Suprapubic skin (tissue), 4 donors: ENCODE measurements at regions not wholly inside any gene's neighbourhood (a gene's known extent, or its start where the extent isn't known, plus 50 kb on each side); places are given as distances from the start of the nearest gene placed in this dataset.

Source experiments
- DNase-seq, 2 donors: peaks; one replicate each; pipeline ENCODE4 v3.0.0-alpha.2; 2019; ENCODE audit warnings: low spot score in 2 of 2
- H3K27ac ChIP-seq: fragments of 200-600 bp; sonication (generic); one replicate; pipeline ENCODE4 v1.5.1; 2019
- H3K27me3 ChIP-seq: fragments of 200-600 bp; sonication (generic); one replicate; pipeline ENCODE4 v1.5.1; 2019
- H3K36me3 ChIP-seq: fragments of 200-600 bp; sonication (generic); one replicate; pipeline ENCODE4 v1.5.1; 2019
- H3K4me1 ChIP-seq: fragments of 200-600 bp; sonication (generic); one replicate; pipeline ENCODE4 v1.5.1; 2019
- H3K4me3 ChIP-seq: fragments of 200-600 bp; sonication (generic); one replicate; pipeline ENCODE4 v1.5.1; 2019; ENCODE audit warnings: mild to moderate bottlenecking
- H3K9me3 ChIP-seq: fragments of 200-600 bp; sonication (generic); one replicate; pipeline ENCODE4 v1.5.1; 2019
- EP300 ChIP-seq: sonication (generic); formaldehyde crosslinking; IDR thresholded peaks from one replicate; pipeline ENCODE4 v1.6.1; 2017; ENCODE audit warnings: antibody characterized with exemption
- POLR2A ChIP-seq, 2 donors: fragments of 450-650 bp; IDR thresholded peaks; one replicate each; pipeline ENCODE4 v1.6.1; 2017; ENCODE audit warnings: antibody characterized with exemption in 2 of 2, mild to moderate bottlenecking in 2 of 2, moderate library complexity in 2 of 2
- POLR2AphosphoS5 ChIP-seq, 3 donors: sonication (generic); formaldehyde crosslinking; IDR thresholded peaks; one replicate each; pipeline ENCODE4 v1.6.1; 2017; ENCODE audit warnings: antibody characterized with exemption in 3 of 3
- WGBS: methylation state at CpG from one replicate; pipeline ENCODE4 v1.1.5; 2018; 5-methylcytosine and 5-hydroxymethylcytosine counted together
- TF ChIP-seq, protein P1 (sequence below), 2 donors: fragments of 200-600 bp in 1 of 2; fragments of 450-650 bp in 1 of 2; sonication (generic) in 1 of 2; IDR thresholded peaks; one replicate each; pipeline ENCODE4 v1.5.1; 2016 to 2019; ENCODE audit warnings: antibody characterized with exemption in 2 of 2, mild to moderate bottlenecking in 1 of 2, moderate library complexity in 1 of 2

DNA sequence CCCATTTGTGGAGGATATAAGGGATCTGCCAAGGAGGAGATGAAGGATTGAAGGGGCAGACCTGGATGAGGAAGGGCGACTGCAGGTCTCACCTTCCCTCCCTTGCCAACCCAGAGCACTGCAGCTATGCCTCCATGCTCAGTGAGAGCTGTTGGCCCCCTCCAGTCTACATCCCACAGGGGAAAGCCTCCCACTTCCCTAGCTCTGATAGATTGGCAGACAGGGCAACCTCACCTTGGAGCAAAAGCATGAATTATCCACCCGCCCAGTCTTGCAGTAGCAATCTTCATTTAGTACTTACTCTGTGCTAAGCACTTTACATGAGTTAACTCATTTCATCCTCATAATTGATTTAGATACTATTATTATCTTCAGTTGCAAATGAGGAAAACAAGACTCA lies 70.4 kb upstream of the SMNDC1 start:
- WGBS = 87% methylated on average over 2 of the region's 2 CpGs
- DNase-seq = no peak
- H3K27ac ChIP-seq = no peak overlapping the region

GRCh38 chr10:110376021-110376766 lies 71.5 kb upstream of the SMNDC1 start:
- WGBS = 75% methylated on average over 17 of the region's 21 CpGs

More for the DNA sequence above, 70.4 kb upstream of the SMNDC1 start:
- Histone ChIP-seq H3K27me3 (no peaks in the 10 kb centered on the region), H3K9me3 (no peaks in the 10 kb centered on the region), H3K36me3 (no peaks in the 10 kb centered on the region), H3K4me3 (no peak overlapping the region), H3K4me1 (peaks cover 4% of the 10 kb centered on the region)
- no peak for TF ChIP-seq EP300
- TF ChIP-seq, protein P1, sequence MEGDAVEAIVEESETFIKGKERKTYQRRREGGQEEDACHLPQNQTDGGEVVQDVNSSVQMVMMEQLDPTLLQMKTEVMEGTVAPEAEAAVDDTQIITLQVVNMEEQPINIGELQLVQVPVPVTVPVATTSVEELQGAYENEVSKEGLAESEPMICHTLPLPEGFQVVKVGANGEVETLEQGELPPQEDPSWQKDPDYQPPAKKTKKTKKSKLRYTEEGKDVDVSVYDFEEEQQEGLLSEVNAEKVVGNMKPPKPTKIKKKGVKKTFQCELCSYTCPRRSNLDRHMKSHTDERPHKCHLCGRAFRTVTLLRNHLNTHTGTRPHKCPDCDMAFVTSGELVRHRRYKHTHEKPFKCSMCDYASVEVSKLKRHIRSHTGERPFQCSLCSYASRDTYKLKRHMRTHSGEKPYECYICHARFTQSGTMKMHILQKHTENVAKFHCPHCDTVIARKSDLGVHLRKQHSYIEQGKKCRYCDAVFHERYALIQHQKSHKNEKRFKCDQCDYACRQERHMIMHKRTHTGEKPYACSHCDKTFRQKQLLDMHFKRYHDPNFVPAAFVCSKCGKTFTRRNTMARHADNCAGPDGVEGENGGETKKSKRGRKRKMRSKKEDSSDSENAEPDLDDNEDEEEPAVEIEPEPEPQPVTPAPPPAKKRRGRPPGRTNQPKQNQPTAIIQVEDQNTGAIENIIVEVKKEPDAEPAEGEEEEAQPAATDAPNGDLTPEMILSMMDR (IDR thresholded peaks at IDR 0.05) = no peak
- TF ChIP-seq POLR2A (IDR thresholded peaks at IDR 0.05) = no peak
- TF ChIP-seq POLR2AphosphoS5 (IDR thresholded peaks at IDR 0.05) = no peak

DNA sequence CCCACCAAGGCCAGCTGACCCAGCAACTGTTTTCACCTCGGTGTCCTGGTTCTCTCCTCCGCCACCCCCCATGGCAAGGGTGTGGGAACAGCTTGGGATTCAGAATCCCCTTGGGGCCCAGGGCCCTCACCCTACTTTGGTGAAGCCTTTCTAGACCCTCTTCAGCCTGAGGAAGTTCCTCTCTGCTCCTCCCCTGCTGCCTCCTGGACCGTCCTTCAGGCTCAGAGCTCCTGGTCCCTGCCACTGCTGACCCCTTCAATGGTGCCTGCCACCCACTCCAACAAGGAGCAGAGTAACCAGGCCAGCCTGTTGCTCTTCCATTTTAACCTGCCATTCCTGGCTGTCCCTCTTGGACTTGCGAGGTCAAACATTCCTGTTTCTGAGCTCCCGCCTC lies 72.0 kb upstream of the SMNDC1 start:
- H3K4me3 ChIP-seq = no peak overlapping the region
- H3K9me3 ChIP-seq = no peaks in the 10 kb centered on the region
- H3K27ac ChIP-seq = no peak overlapping the region
- no peaks in the 10 kb centered on the region for H3K36me3 ChIP-seq
- TF ChIP-seq POLR2A (IDR thresholded peaks at IDR 0.05) (no peak), EP300 (no peak), POLR2AphosphoS5 (IDR thresholded peaks at IDR 0.05) (no peak)
- TF ChIP-seq, protein P1 (IDR thresholded peaks at IDR 0.05) = no peak
- H3K27me3 ChIP-seq = no peaks in the 10 kb centered on the region
- no peak for DNase-seq
- 81% methylated on average over 5 of the region's 5 CpGs for WGBS
- peaks cover 4% of the 10 kb centered on the region for H3K4me1 ChIP-seq

More at GRCh38 chr10:110376021-110376766, 71.5 kb upstream of the SMNDC1 start:
- Histone ChIP-seq H3K36me3 (no peaks in the 10 kb centered on the region), H3K4me1 (peaks cover 4% of the 10 kb centered on the region), H3K27ac (no peak overlapping the region), H3K4me3 (no peak overlapping the region), H3K27me3 (no peaks in the 10 kb centered on the region), H3K9me3 (no peaks in the 10 kb centered on the region)
- no peak for DNase-seq
- TF ChIP-seq EP300 = no peak
- TF ChIP-seq, protein P1 (IDR thresholded peaks at IDR 0.05) = no peak
- TF ChIP-seq POLR2A (IDR thresholded peaks at IDR 0.05) = no peak
- TF ChIP-seq POLR2AphosphoS5 (IDR thresholded peaks at IDR 0.05) = no peak

GRCh38 chr10:110378006-110378405 lies 73.3 kb upstream of the SMNDC1 start:
- no peak for DNase-seq
- H3K4me1 ChIP-seq = peaks cover 4% of the 10 kb centered on the region
- H3K9me3 ChIP-seq = no peaks in the 10 kb centered on the region
- no peaks in the 10 kb centered on the region for H3K36me3 ChIP-seq
- no peak overlapping the region for H3K4me3 ChIP-seq
- no peak overlapping the region for H3K27ac ChIP-seq
- no peaks in the 10 kb centered on the region for H3K27me3 ChIP-seq
- 65% methylated on average over 4 of the region's 4 CpGs for WGBS
- TF ChIP-seq POLR2A (IDR thresholded peaks at IDR 0.05) (no peak), EP300 (no peak), POLR2AphosphoS5 (IDR thresholded peaks at IDR 0.05) (no peak)
- TF ChIP-seq, protein P1 (IDR thresholded peaks at IDR 0.05) = no peak

DNA sequence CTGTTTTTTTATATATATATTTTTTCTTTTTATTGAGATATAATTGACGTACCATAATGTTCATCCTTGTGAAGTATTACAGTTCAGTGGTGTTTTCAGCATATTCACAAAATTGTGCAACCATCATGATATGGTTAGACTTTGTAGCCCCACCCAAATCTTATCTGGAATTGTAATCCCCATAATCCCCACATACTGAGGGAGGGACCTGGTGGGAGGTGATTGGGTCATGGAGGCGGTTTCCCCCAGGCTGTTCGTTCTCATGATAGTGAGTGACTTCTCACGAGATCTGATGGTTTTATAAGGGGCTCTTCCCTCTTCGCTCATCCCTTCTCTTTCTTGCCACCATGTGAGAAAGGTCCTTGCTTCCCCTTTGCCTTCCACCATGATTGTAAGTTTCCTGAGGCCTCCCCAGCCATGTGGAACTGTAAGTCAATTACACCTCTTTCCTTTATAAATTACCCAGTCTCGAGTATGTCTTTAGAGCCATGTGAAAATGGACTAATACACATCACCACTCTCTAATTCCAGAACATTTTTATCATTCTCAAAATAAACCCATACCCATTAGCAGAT lies 73.9 kb upstream of the SMNDC1 start:
- Histone ChIP-seq H3K9me3 (no peaks in the 10 kb centered on the region), H3K4me1 (peaks cover 4% of the 10 kb centered on the region), H3K4me3 (no peak overlapping the region), H3K36me3 (no peaks in the 10 kb centered on the region), H3K27ac (no peak overlapping the region), H3K27me3 (no peaks in the 10 kb centered on the region)
- WGBS = 98% methylated on average over 6 of the region's 6 CpGs
- TF ChIP-seq POLR2A (IDR thresholded peaks at IDR 0.05) = no peak
- TF ChIP-seq, protein P1 (IDR thresholded peaks at IDR 0.05) = no peak
- no peak for TF ChIP-seq EP300
- no peak for TF ChIP-seq POLR2AphosphoS5 (IDR thresholded peaks at IDR 0.05)
- no peak for DNase-seq
